ENCODE measurements at regions not wholly inside any gene's neighbourhood (a gene's known extent, or its start where the extent isn't known, plus 50 kb on each side); places are given as distances from the start of the nearest gene placed in this dataset.
A peak's percentile ranks its signal among the peaks of the same experiment; 100 is the strongest.

DNA sequence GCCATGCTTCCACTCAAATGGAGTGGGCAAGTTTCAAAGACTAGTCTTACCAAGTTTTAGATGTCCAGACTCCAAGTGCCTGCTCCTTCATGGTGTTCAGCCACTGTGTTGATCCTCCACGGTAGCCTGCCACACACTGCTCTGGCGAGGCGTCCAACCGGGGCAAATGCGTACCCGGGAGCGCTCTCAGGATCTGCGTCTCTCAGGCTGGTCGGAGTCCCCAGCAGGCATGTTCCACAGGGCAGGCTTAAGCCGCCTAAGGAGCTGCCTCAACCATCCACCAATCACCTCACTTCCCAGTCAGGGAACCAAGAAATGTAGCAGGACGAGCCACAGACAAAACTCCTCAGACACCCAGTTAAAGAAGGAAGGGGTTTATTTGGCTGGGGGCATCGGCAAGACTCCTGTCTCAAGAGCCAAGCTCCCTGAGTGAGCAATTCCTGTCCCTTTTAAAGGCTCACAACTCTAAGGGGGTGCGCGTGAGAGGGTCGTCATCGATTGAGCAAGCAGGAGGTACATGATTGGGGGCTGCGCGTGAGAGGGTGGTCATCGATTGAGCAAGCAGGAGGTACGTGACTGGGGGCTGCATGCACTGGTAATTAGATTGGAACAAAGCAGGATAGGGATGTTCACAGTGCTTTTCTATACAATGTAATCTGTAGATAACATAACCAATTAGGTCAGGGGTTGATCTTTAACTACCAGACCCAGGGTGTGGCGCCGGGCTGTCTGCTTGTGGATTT lies 816.2 kb downstream of the TRIB2 start:
- DNase-seq (ENCODE audit: low read depth) = peak; percentile 11

DNA sequence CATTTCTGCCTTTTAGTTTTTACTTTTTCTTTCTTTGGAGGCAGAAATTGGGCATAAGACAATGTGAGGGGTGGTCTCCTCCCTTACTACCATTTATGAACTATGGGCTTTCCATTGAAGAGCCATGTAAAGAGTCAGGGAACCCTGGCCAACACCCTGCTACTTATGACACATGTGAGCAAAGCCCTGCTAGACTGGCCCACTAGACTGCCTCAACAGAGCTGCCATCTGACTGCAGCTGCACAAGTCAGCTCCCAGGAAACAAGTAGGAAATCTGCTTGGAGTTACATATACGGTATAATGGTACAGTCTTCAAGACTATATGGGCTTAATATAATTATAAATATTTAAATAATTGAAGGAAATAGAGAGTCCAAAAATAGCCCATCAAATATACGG lies 816.8 kb downstream of the TRIB2 start:
- no peak for DNase-seq (ENCODE audit: low read depth)

DNA sequence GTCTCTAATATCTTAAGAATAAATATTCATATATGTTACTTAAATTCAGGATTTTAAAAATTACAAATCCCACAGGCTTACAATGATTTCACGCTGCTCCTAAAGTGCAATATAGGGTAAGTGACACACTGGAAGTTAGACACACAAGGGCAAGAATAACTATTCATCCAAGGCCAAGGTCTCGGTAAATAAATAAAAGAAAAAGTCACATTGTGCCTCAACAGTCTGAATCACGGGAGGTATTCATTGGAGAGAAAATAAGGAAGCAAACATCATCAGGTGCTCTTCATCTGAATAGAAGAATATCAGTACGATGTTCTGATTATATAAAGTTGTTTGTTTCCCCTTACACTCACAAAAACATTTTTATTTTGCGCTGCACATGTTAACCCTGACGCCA lies 820.2 kb downstream of the TRIB2 start:
- DNase-seq (ENCODE audit: low read depth) = no peak

DNA sequence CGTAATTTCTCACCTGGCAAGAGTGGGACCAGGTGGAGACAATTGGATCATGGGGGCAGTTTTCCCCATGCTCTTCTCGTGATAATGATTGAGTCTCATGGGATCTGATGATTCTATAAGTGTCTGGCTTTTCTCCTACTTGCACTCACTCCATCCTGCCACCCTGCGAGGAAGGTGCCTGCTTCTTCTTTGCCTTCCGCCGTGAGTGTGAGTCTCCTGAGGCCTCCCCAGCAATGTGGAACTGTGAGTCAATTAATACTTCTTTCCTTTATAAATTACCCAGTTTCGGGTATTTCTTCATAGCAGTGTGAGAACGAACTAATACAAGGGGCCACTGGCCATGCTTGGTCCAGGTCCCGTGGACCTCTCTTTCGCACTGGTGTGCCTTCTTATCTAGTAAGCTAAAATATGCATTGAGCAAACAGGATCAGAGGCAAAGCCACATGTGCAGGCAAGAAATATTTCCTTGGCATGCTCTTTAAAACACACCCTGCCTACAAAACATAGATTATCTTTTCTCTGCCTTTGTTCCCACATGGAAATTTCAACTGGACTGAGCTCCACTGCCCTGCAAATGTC lies 821.1 kb downstream of the TRIB2 start:
- no peak for DNase-seq (ENCODE audit: low read depth)

GRCh38 chr2:13539296-13539695 lies 822.6 kb downstream of the TRIB2 start:
- no peak for DNase-seq (ENCODE audit: low read depth)

DNA sequence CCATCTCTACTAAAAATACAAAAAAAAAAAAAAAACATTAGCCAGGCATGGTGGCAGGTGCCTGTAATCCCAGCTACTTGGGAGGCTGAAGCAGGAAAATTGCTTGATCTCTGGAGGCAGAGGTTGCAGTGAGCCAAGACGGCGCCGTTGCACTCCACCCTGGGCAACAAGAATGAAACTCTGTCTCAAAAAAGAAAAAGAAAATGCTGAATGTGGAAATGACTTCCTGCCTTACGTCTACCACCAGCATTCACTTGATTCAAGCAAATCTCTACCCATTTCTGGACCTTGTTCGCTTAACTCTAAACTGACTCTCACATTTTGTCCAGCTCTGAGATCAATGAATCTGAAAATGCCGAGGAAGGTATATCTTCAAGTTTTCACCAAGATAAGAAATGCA lies 825.3 kb downstream of the TRIB2 start:
- no peak for DNase-seq (ENCODE audit: low read depth)

GRCh38 chr2:13542642-13543041 lies 825.9 kb downstream of the TRIB2 start:
- DNase-seq (ENCODE audit: low read depth) = no peak

DNA sequence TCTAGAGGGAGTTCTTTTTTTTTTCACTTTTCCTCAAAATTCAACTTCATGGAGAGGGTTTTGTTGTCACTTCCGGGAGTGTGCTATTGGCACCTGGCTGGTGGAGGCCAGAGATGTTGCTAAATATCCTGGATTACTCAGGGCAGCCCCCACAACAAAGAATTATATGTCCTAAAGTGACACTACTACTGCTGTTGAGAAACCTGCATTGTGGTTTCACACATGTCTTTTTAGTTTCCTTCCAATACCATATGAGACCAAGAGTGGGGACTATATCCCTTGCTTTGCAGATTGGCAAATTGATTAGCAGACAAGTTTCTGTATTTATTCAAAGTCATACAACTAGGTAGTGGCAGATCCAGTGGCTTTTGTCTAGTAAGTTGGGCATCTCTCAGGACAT lies 826.8 kb downstream of the TRIB2 start:
- no peak for DNase-seq (ENCODE audit: low read depth)

GRCh38 chr2:13545320-13545719 lies 828.6 kb downstream of the TRIB2 start:
- no peak for DNase-seq (ENCODE audit: low read depth)

DNA sequence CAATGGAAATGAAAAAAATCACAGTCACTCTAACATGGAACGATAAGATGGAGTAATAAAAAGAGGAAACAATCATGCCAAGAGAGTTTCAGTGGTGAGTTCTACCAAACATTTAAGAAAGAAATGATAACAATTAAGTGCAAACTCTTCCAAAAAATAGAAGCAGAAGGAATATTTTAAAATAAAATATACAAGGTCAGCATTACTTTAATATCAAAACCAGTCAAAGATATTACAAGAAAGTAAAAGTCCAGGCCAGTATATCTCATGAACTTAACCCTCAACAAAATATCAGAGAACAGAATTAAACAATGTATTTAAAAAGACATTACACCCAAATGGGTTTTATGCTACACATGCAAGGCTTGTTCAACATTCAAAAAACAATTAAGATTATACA lies 829.4 kb downstream of the TRIB2 start:
- DNase-seq (ENCODE audit: low read depth) = no peak

GRCh38 chr2:13550285-13551231 lies 833.8 kb downstream of the TRIB2 start:
- no peak for DNase-seq (ENCODE audit: low read depth)

DNA sequence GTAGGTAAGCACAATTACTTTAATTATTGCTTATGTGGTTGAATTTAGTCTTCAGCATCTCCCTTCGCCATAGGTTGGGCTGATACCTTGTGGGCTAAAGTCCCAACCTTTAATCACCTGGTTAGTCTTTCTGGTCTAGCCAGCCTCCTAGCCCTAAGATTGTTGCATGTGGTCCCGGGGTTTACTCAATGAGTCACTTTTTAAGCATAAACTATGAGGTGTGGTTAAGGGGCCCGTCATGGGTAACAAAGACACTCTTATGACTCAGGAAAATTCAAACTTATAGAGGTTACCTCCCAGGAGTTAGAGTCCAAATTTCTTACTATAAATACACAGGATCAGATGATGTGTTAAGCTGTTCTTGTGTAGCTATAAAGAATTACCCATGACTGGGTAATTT lies 841.6 kb downstream of the TRIB2 start:
- peak; percentile 19 for DNase-seq (ENCODE audit: low read depth)

GRCh38 chr2:13560322-13560721 lies 843.6 kb downstream of the TRIB2 start:
- no peak for DNase-seq (ENCODE audit: low read depth)

- no peak for DNase-seq (ENCODE audit: low read depth)
These were observed 855.7 kb downstream of the TRIB2 start for GRCh38 chr2:13572466-13572865.

GRCh38 chr2:13574831-13575230 lies 858.1 kb downstream of the TRIB2 start:
- no peak for DNase-seq (ENCODE audit: low read depth)

DNA sequence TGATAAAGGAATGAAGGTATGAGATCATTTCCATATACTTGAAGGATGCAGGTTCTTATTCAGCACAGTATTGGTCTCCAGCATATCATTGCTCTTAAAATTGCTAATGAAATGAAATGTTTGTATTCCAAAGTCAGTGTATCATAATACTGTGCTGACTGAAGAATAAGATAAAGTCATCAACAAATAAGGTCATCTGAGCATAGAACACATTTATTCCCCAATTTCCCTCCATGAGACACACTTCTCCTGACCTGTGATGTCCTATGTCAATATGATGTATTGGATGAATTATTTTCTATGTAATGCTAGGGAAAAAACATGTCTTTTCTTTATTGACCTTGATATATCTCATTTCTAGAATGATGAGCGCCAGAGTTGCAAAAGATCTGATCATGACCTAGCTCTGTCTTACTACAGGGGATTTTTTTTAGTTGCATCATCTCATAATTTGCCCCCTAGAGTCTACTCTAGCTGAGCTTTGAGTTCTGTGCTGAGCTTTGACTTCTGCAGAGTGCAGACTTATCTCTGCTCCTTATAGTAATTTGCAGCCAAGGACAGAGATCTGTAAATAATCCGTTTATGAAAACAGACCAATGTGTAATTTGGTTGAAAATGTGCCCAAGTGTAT lies 859.8 kb downstream of the TRIB2 start:
- no peak for DNase-seq (ENCODE audit: low read depth)

GRCh38 chr2:13578547-13578946 lies 861.8 kb downstream of the TRIB2 start:
- DNase-seq (ENCODE audit: low read depth) = no peak

DNA sequence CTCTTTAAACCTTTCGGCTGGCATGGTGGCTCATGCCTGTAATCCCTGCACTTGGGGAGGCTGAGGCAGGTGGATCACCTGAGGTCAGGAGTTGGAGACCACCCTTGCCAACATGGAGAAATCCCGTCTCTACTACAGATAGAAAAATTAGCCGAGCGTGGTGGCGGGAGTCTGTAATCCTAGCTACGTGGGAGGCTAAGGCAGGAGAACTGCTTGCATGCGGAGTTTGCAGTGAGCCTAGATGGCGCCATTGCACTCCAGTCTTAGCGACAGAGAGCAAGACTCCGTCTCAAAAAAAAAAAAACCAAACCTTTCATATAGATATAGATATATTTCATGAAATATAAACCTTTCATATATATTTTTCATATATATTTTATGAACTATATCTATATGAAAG lies 864.7 kb downstream of the TRIB2 start:
- no peak for DNase-seq (ENCODE audit: low read depth)

DNA sequence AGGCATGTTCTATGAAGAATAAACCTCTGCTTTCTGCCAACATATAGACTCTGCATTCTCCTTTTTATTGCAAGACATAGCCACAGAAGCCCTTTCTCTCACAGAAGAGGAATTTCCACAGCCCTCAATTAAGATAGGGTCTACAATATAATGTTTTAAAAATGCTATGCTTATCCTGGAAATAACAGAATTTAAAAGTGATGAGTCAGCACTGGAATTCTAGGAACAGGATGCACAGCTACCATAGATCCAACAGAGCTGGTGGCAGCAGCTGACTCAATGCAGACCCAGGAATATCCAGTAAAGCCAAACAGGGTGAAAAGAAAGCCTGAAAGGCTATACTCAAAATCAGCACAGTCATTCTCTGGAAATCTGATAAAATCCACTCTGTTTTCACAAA lies 866.9 kb downstream of the TRIB2 start:
- no peak for DNase-seq (ENCODE audit: low read depth)

GRCh38 chr2:13584020-13584419 lies 867.3 kb downstream of the TRIB2 start:
- DNase-seq (ENCODE audit: low read depth) = no peak

- no peak for DNase-seq (ENCODE audit: low read depth)
These were observed 869.0 kb downstream of the TRIB2 start for GRCh38 chr2:13585732-13586131.

- DNase-seq (ENCODE audit: low read depth) = no peak
These were observed 879.5 kb downstream of the TRIB2 start for GRCh38 chr2:13596233-13596632.

Data from RPMI7951 (cell line).